NCI-H510A (cell line): ENCODE measurements at regions not wholly inside any gene's neighbourhood (a gene's known extent, or its start where the extent isn't known, plus 50 kb on each side); places are given as distances from the start of the nearest gene placed in this dataset.

Experiments used
- DNase-seq: peaks from one replicate; lab custom pipeline; 2025; lab: John Stamatoyannopoulos, UW

- DNase-seq, result no peak
Observed at GRCh38 chr6:44608175-44608574, 220.7 kb downstream of the CDC5L start.

DNA sequence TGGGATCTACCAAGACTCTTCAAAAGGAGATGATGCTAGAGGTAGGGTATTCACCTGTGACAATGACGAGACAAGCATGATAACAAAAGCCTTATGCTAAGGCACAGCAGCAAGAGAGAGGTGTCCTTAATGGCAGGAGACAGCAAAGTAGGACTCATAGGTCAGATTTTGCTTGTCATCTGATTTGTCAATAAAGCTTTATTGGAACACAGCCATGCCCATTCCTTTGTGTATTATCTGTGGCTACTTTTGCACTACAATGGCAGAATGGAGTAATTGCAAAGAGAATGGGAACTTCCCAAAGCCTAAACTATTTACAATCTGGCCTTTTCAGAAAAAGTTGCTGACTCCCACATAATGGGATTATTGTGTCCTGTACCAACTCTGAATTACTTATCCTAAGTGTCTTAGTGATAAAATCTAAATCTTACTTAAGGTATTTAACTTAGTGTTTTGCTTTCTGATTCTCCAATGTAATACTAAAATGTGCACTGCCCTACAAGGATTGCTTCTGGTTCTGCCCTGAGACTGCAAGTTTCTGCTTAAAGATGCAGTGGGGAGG lies 221.6 kb downstream of the CDC5L start:
- no peak for DNase-seq

GRCh38 chr6:44614396-44614795 lies 226.9 kb downstream of the CDC5L start:
- no peak for DNase-seq

GRCh38 chr6:44615621-44616020 lies 228.1 kb downstream of the CDC5L start:
- DNase-seq, result no peak

DNA sequence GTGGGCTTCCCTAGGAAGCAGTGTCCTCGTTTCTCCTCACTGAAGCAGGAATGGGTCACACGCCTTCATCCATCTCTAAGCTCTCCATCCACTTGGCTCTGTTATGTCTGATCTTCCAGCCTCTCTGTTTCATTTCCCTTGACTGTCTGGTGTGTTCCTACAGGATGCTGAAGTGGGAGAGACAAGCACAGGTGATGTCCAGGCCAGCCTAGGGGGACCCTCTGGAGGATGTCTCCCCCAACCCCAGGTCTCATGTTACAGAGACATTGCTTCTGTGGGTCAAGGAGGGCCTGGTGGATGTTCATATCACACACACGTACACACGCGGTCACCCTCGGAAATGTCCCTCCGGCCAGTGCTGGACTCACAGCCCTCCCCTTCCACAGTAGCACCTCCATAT lies 229.9 kb downstream of the CDC5L start:
- no peak for DNase-seq

DNA sequence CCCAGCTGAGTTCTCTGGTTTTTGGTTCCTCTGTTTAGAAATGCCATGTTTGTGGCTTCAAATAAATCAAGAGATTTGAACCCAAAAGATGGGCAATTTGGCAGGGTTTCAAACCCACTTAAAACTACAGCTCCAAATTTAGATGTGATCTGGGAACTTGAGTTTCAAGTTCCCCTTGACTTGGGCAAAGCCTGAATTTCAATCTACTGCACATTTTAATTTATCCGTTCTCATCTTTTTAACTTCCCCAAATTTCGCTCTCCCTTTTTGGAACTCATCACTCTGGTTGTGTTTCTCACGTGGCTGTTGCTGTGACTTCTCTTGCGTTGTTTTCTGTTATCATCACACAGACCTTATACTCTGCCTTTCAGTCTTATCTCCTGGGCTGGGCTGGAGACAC lies 230.9 kb downstream of the CDC5L start:
- no peak for DNase-seq

DNA sequence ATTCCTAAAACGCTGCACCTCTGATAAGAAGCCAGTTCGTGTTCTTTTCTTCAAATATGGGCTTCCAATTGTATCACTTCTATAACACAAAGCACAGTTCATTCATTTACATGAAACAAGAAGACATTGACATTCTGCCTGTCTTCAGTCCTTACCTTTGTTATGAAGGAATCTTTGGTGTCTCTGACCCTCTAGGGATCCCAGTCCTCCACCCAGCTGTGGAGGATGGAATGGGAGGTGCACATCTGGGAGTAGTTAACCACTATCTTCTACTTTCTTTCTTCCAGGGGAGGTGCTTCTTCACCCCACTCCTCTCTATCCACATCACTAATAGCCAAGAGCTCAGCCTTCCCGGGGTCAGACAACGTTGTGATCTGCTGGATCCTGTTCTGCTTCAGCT lies 233.4 kb downstream of the CDC5L start:
- no peak for DNase-seq

DNA sequence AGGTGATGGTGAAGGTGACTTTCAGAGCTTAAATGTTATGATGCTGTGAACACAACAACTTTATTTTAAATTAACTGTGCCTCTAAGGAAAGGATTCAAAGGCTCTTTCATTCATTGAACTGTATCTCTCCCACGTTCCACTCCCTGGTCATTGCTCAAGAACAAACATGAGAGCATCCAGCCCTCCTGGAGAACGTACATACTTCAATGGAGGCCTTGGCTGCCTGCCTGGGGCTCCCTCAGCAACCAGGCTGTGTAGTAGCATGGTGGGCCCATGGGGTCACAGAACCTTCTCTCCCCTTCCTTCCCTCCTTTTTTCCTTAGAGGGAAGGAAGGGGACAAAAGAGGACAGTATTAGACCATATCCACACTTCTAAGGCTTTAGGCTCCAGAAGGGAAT lies 234.3 kb downstream of the CDC5L start:
- no peak for DNase-seq

- no peak for DNase-seq
Observed at GRCh38 chr6:44622555-44622954, 235.0 kb downstream of the CDC5L start.

GRCh38 chr6:44622956-44623355 lies 235.4 kb downstream of the CDC5L start:
- DNase-seq, result no peak

DNA sequence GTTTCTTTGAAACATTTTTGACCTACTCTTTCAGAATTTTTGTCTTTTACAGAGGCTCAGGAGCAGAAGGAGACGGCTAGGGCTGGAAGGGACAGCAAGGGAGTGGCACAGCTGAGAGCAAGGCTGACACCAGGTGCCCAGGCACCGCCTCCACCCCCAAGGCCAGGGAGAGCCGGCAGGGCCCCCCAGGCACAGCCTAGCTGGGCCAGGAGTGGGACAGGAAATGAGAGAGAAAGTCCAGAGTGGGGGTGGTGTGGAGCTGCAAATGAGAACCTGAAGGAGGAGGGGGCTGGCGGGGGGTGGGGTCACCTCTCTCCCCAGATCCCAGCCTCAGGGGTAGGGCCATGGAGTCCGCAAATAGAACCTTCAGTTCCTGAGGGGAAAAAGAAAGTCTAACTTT lies 236.7 kb downstream of the CDC5L start:
- no peak for DNase-seq

- no peak for DNase-seq
Observed at GRCh38 chr6:44624936-44625573, 237.5 kb downstream of the CDC5L start.

GRCh38 chr6:44625996-44626395 lies 238.5 kb downstream of the CDC5L start:
- no peak for DNase-seq

DNA sequence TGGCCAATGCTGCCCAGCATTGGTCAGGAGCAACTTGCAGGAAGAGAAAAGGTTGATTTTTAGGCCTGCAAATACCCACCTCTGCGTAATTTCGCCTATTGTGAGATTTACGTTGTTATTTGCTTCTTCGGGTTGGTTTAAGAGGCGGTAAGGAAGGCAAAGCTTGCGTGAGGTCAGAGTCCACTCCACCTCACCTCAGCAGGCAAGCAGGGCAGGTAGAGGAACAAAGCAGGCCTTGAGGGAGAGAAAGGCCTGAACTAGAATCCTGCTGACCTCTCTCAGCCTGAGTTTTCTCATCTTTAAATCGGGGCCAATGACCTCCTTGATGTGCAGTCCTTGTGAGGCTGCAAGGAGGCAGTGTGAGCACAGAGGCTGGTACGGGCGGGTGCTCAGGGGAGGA lies 239.1 kb downstream of the CDC5L start:
- no peak for DNase-seq

GRCh38 chr6:44627091-44627882 lies 239.8 kb downstream of the CDC5L start:
- DNase-seq, result no peak

- no peak for DNase-seq
Observed at GRCh38 chr6:44627883-44628271, 240.4 kb downstream of the CDC5L start.

DNA sequence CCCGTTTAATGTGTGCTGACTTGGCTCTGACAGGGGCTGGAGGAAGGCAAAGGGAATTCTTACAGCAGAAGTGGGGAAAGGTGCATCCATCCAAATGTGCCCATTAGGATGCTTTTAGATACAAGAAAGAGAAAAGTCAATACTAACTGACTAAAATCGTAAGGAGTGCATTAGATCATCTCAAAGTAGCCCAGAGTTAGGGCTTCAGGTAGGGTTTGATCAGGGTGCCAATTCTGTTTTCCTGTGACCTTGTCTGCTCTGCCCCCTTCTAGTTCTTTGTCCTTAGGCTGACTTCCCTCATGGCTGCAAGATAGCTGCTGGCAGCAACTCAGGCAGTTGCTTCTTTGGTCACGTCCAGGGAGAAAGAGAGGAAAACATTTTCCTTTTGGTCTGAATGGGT lies 240.8 kb downstream of the CDC5L start:
- no peak for DNase-seq

DNA sequence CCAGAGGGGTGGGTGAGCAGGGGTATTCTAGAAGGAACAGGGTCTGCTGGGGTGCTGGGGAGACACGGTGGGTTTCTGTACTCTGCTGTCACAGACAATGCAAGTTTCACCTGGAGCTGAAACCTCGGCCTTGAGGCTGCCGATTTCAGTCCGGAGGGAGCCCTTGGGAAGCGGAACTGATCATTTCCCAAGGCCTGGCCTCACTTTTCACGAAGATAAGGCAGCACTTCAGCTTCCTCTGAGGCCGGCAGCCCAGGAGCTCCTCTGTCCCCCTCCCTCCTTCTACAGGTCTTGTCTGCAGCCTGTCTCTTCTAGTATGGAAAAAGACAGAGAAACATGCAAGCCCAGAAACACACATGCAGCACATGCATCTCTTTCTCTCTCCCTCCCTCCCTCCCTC lies 242.1 kb downstream of the CDC5L start:
- no peak for DNase-seq

GRCh38 chr6:44630125-44631028 lies 242.9 kb downstream of the CDC5L start:
- DNase-seq, result peak; percentile 32

DNA sequence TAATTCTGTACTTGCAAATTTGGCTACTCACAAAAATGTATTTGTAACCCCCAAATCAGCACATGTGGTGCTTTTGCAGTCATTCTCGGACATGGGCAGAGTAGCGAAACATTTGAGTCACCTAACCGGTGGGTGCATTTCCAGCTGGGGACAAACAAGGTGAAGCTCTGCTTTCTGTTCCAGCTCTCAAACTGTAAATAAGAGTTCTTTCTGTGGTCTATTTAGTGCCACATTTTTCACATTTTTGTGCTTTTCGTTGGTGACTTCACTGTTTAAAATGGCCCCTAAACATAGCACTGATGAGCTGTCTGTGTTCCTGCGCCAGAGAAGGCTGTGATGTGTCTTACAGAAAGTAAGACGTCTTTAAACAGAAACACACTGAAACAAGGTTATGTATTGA lies 244.5 kb downstream of the CDC5L start:
- DNase-seq, result no peak

- no peak for DNase-seq
Observed at GRCh38 chr6:44634321-44634720, 246.8 kb downstream of the CDC5L start.

DNA sequence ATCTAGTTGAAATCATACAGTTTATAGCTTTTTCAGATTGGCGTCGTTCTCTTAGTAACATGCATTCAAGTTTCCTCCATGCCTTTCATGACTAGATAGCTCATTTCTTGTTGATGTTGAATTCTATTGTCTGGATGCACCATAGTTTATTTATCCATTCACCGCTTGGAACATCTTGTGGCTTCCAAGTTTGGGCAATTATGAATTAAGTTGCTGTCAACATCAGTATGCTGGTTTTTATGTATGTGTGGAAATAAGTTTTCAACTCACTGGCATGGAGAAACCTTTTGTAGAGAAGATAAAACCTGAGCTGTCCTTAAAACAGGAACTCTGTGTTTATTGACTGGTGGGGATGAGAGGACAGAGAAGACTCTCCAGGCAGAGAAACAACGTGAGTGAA lies 248.0 kb downstream of the CDC5L start:
- no peak for DNase-seq
